ENCODE measurements at regions not wholly inside any gene's neighbourhood (a gene's known extent, or its start where the extent isn't known, plus 50 kb on each side); places are given as distances from the start of the nearest gene placed in this dataset.
"Not testable (repeated sequence)": the region's sequence is repeated elsewhere in the genome, so short reads cannot be mapped to it uniquely, and the experiment has no call there.

DNA sequence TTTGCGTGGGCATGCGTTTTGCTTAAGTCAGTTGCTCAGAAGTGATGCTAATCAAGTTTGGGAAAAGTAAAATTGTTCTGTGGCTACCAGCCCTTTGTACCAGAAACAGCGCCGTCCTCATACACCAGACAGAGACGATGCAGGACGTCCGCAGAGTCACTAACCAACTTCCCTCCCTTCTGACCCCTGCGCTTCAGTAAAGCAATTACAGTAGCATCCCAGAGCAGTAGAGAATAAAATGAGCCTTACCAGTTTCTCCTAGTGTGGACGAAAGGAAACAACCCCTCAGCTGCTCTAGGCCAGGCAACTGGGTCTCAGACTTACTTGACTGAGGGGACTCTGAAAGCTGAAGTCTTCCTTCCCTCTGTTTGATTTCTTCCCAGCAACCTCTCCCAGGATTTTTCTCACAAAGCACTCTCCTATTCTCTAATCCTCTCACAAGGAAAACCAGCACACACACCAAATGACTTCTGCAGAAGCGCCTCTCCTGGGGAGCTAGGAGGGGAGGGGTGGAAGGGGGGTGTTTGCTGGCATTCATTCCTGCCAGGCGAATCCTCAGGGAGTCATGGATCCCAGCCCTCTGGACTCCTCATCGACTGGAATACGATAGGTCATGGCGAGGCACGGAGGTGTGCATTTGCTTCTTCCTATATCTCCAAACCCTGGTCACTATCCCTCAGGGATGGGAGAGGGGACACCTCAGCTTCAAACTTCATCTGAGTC lies 56.0 kb upstream of the MID1 start:
- DNase-seq (ENCODE audit: low spot score): no peak

DNA sequence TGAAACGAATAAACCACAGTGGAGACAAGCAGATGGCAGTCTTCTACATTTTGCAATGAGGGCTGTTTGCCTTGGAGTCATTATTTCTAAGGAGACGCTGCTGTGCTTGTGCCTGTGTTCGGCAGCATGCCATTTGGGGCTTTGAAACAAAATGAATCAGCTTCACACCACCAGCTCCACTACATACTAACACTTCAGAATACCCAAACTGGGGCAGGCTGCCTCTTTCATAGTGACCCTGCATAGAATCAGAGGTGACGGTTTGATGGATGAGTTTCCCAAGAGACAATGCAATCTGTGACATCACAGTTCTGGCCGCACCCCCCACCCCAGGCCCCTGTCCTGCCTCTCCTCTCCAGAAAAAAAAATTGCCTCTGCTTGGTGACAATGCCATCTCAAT lies 57.1 kb upstream of the MID1 start:
- DNase-seq (ENCODE audit: low spot score): no peak

DNA sequence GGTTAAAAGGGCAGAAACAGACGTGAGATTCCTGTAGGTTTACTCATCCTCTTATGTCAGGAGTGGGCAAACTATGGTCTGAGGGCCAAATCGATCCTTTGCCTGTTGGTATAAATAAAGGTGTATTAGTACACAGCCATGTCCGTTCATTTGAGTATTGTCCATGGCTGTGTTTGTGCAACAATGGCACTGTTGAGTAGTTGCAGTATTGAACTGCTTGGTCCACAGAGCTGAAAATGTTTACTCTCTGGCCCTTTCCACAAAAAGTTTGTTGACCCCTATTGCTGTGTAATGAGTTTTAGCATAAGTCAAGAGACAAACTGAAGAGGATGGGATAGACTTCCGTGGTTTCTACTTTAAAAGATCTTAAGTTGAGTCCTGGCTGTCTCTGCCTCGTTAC lies 59.0 kb upstream of the MID1 start:
- DNase-seq (ENCODE audit: low spot score): no peak

DNA sequence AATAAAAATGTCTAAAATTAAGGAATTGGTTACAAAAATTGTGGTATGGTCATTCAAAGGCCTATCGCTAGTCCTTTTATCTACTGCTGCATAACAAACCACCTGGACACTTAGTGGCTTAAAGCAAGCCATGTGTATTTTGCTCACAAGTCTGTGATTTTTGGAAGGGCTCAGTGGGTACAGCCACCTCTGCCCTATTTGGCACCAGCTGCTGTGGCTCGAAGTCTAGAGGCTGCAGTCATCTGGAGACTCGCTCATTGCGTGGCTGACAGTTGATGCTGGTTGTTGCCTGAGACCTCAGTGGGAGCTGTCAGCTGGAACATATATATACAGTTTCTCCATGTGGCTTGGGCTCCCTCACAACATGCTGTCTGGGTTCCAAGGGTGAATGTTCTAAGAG lies 60.8 kb upstream of the MID1 start:
- no peak for DNase-seq (ENCODE audit: low spot score)

DNA sequence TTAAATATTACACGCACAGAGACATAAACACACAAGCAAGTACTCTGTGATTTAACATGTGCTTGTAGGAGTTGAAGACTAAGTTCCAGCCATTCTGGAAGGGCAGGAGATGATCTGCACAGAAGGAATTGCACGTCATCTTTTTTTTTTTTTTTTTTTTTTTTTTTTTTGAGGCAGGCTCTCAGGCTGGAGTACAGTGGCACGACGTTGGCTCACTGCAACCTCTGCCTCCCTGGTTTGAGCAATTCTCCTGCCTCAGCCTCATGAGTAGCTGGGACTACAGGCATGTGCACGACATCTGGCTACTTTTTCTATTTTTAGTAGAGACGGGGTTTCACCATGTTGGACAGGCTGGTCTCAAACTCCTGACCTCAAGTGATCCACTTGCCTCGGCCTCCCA lies 63.2 kb upstream of the MID1 start:
- not testable (repeated sequence) for DNase-seq (ENCODE audit: low spot score)

DNA sequence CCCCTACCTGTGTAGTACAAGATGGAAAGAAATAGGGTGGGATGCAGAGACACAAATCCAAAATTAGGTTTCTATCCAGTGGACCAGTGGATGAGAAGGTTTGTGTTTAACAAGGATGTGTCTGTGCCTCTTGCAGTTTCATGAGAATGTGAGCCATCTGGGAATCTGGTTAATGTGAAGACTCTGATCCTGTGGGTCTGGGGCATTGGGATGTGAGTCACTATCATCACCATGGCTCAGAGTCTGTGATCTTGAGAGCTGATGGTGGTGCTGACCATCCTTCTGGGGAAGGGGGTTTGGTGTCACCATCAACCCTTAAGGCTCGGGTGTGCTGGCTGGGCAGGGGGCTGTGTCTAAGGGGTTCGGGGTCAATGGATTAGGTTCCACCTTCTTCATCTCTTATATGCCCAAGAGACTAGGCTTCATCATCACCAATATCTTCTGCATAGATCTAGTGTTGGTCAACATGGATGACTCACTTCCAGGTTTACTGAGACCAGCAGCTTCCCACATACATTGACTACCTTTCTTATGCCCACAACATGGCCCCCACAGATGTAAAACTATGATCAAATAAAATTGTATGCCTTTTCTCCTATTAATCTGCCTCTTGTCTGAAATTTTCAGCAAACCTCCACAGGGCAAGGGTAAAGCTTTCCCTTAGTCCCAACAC lies 65.7 kb upstream of the MID1 start:
- no peak for DNase-seq (ENCODE audit: low spot score)

DNA sequence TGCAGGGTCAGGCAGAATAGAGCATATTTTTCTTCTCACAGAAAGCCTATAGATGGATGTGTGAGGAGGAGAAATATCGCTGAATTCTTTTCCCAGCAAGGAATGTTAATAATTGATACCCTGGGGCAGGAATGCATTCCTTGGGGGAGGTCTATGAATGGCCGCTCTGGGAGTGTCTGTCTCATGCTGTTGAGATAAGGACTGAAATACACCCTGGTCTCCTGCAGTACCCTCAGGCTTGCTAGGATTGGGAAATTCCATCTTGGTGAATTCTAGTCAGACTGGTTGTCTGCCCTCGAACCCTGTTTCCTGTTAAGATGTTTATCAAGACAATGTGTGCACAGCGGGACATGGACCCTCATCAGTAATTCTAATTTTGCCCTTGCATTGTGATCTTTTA lies 71.4 kb upstream of the MID1 start:
- DNase-seq (ENCODE audit: low spot score): not testable (repeated sequence)

DNA sequence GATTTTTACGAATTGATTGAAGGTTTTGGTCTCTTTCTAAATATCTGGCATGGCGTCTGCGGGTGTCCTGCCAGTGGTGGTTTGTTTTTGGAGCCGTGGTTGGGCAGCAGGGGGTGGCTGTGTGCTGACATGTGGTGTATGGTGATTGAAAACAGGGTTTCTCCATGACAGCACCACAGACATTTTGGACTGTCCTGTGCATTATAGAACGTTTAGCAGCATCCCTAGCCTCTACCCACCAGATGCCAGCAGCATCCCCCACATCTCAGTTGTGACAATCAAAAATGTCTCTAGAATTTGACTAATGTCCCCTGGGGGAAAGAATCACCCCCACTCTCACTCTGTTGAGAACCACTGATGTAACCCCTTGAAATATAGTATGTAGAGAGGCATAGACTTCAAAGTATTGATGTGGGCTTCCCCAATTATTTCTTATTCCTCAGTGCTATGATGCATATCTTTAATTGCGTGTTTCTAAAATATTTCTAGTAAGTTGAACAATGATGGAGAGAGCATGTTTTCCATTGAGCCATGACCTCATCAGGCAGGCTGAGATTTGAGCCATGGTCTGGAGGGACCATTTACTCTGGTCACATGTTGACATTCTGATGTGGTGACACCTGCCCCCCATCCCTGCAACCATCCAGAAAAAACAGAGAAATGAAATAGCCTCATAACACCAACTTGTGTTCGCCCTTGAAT lies 77.4 kb upstream of the MID1 start:
- DNase-seq (ENCODE audit: low spot score): no peak

DNA sequence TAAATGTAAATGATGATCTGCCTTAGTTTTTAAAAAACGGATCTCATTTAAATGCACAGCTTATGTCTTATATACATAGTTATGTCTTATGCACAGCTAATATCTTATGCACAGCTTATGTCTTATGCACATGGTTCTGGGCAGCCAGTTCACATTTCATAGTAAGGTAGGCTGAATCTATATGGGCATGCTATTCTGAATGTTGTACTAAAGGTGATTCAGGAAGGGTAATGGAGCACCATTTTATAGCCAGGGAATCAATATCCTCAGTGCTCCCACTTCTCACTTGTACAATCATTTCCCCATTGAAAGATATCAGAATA lies 77.9 kb upstream of the MID1 start:
- DNase-seq (ENCODE audit: low spot score): no peak

DNA sequence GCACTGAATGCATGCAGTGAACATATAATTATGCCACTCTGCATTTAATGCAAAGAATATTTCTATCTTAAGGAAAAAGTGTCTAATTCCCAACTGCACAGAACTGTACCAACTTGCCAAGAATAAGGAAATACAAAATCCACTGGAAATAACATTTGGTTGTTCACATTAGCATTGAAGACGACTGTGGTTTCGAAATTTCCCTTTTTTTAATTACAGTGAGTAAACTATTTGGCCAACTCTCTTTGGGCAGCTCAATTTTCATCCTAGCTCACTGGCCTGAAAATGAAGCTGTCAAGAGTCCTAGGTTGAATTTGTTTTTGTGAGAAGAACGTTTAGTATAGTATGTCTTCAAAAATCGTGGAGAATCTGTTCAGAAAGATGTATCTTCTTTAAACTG lies 81.6 kb upstream of the MID1 start:
- DNase-seq (ENCODE audit: low spot score): no peak

DNA sequence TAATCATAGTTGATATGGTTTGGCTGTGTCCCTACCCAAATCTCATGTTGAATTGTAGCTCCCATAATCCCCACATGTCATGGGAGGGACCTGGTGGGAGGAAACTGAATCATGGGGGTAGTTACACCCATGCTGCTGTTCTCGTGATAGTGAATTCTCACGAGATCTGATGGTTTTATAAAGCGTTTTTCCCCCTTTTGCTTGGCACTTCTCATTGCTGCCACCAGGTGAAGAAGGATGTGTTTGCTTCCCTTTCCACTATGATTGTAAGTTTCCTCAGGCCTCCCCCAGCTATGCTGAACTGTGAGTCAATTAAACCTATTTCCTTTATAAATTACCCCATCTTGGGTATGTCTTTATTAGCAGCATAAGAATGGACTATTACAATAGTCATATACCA lies 86.0 kb upstream of the MID1 start:
- not testable (repeated sequence) for DNase-seq (ENCODE audit: low spot score)

DNA sequence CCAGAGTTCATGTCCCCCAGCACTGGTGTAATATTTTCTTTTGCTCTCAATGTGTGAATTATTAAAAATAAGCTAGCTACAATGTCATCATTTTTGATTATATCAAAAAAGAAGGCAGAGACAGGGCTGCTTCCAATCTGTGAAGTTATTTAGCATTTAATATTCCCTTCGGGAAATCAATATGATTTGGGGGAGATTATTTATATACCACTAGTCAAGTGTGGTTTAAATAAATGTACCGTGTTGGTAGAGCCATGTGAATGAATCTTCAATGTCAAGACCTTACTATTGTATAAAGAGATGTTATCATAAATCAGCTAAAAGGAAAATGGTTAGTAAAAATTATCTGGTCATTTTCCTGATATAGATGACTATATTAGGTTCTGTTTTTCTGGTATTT lies 87.4 kb upstream of the MID1 start:
- DNase-seq (ENCODE audit: low spot score): no peak

DNA sequence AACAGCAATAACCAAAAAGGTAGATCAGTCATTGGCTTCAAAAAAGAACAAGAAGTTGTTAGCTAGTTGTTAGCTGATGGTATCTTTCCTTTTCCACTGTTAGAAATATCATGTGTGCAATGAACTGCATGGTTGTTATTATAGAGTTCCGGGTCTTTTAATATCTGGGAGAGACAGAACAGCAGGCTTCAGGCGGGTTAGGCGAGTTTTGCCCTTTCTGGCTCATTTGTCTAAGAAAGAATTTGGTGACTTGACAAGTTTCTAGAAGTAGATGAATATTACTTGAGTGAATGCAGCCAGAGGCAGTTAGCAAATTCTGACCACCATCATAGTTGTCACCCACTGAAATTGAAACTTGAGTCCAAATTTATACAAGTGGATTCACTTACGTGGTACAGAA lies 88.9 kb upstream of the MID1 start:
- no peak for DNase-seq (ENCODE audit: low spot score)

DNA sequence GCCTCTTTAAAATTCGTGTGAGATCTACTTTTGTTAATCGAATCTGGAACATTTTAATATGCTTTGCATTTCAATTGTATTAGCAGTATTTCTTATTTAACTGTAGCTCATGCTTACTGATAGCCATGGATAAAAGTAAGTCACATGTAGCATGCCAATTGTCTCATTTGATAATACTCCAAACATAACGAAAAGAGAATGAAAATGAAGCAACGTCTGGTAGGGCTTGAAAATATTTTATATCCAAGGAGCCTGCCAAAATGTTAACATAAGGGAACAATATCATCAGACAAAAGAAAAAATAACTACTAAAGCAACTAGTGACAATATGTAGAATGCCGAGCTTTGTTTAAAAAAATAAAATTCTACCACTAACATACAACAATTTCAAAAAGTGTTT lies 94.1 kb upstream of the MID1 start:
- DNase-seq (ENCODE audit: low spot score): no peak

DNA sequence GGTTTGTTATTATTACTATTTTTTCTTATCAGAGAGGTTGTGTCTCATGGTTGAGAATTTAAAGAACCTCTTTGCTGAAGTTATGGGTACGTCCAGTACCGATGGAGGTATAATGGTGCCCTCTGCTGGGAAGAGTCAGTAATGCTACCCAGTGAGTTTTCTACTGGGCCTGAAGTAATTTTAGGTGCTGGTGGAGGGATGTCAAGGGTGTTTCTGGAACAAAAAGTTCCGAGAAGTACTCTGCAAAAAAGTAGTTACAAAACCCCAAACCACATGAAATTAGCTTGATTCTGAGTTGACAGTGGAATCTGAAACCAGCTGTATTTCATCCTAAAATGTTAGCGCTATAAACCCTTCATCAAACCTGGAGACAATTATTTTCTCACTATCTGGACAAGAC lies 102.5 kb upstream of the MID1 start:
- DNase-seq (ENCODE audit: low spot score): peak; percentile 46

DNA sequence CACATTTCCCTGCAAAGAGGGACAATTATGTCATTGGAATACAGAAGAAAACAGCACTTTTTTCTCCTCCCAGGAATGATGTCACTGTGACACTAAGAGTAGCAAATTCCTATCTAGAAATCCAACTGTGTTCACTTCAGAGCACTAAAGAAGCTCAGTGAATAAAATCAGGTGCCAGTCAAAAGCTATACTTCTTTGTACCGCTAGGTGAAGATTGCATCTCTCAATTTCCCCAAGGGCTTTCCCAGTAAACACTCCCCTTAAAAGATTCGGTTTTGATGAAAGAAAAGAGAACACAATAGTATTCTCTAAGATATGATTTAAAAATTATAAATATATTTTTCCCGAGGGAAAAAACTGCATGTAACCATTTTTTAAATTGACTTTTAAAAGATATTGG lies 104.7 kb upstream of the MID1 start:
- DNase-seq (ENCODE audit: low spot score): peak; percentile 3

DNA sequence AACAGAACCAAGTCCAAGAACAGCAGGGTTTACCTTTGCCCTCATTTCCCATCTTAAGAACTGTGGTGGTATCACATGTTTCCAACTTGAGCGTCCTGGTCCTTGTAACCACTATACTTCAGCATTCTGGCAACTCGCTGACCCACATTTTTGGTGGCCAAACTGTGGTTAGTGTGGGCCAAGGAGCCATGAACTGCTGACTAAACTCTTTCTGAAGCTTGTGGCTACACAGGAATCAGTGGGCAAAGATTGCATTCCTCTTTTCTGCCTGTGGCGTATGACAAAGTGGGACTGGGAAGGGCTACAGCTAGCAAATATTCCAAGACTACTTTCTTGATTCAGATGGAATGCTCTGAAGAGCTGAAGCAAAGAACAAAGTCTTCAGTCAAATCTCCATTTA lies 106.3 kb upstream of the MID1 start:
- peak; percentile 47 for DNase-seq (ENCODE audit: low spot score)

DNA sequence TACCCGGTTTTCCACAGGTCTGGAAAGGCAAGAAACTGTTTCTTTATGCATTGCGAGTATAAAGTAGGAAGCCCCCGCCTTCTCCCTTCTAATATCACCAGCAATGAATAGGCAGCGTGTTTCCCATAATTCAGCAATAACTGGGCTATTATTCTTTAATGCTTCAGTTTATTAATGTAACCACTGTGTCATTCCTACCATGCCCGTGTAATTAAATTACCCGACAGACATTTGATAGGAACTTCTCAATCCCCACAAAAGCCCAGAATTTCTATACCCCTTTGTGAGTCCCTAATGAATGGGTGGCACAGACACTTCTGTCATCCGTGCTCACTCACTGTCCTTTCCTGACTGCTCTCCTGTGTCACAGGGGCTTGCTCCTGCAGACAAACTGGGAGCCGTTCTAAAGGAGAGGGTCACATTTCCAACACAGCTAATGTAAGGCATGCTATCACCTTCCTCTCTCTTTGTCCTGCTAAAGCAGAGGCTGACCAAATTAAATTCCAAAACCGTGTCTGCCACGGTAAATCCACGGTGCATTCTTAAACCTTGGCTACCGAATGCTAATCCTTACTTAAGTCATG lies 108.5 kb upstream of the MID1 start:
- DNase-seq (ENCODE audit: low spot score): no peak

DNA sequence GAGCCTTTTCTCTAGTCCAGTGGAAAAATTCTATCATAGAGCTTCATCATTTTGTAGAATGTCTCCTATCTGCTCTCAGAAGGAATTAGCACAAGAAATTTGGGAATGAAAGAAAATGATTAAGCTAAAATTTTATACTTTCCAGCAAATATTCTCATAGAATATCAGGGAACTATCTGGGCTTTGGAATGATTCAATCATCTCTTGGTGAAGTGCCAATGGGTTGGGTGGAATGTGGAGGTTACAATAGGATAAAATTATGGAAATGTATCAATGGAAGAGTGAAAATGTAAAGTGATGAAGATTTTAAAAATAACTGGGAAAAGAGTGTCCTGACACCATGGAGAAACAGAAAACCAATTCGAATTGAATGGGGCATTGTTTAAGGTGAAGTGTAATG lies 119.0 kb upstream of the MID1 start:
- no peak for DNase-seq (ENCODE audit: low spot score)

DNA sequence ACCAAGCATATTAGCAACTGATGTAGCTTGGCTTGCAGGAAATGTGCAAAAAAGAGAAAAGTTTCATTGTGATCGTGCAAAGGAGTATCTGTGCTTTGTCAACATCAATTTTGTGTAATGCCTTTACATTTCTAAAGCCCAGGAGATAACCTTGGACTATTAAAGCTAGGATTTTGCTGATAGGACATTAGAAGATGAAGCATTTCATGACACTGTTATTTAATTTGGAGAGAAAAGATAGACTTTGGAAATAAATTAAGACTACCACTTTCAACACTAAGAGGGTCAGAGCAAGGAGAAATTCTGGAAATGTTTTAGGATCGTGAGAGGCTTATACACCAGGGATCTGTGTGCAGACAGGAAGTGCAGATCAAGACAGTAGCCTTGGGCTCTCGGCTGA lies 120.6 kb upstream of the MID1 start:
- no peak for DNase-seq (ENCODE audit: low spot score)

DNA sequence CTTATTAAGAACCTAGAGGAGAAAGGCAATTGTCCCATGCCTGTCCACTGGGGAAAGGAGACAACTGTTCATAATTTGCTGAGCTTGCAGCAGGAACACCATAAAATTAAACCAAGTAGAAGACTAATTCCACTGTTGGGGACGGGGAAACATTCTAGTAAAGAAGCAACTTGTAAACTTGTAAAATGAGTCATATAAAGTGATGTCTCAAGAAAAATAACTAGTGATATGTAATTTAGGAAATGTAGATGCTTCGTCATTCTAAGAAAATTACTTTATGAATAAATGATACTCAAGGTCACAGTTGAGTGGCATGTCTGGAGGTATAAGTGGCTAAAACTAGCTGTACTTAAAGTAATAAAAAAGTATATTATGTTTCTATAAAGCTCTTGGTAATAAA lies 121.2 kb upstream of the MID1 start:
- DNase-seq (ENCODE audit: low spot score): no peak

DNA sequence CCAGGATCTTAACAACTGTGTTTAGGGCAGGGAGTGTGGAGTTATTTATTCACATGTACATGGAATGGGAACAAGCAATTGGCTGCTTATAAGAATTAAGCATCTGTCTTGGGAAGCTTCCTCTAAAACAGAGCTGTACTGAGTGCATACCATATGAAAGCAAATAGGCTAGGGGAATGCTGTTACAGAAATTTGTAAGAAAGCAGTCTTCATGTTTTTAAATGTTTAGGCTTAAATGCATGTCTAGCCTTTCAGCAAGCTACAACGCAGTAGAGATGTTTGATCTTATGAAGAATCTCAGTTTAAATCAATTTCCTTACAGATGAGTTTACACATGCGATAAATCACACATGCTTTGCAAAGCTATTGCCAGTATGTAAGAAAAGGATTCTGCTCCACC lies 123.1 kb upstream of the MID1 start:
- no peak for DNase-seq (ENCODE audit: low spot score)

DNA sequence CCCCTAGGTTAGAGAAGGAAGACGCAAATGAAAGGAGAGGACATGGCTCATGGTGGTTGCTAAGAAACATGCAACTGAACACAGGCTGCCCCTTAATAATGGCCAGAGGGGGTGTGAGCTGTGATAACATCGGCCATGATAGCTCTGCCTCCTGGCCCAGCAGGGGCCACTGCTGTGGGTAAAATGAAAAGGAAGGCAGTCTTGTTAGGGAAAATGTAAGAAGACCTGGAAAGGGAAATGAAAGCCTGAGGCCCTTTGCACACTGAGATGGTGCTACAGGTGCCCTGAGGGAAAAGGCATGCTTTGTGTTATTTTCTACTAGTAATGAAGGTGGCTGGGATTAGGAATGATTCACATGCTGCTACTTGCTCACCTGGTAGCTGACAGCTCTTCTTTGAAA lies 123.6 kb upstream of the MID1 start:
- DNase-seq (ENCODE audit: low spot score): no peak
